Endothelial cell of umbilical vein (primary cell): ENCODE measurements at regions not wholly inside any gene's neighbourhood (a gene's known extent, or its start where the extent isn't known, plus 50 kb on each side); places are given as distances from the start of the nearest gene placed in this dataset.

ENCODE experiments used
- EZH2 ChIP-seq: IDR thresholded peaks from 2 replicates; pipeline ENCODE4 v1.6.1; 2012; ENCODE audit warnings: borderline replicate concordance, low read depth, mild to moderate bottlenecking, moderate library complexity, low read length, inconsistent platforms; ENCODE audit not compliant: severe bottlenecking
- MYC ChIP-seq: IDR thresholded peaks from one replicate; pipeline ENCODE4 v1.6.1; 2011; ENCODE audit warnings: mild to moderate bottlenecking, low read depth, low read length
- POLR2A ChIP-seq: IDR thresholded peaks from 2 replicates; pipeline ENCODE4 v1.6.1; 2012; ENCODE audit warnings: low read depth, mild to moderate bottlenecking, control low read depth, low read length
- POLR2AphosphoS5 ChIP-seq: IDR thresholded peaks from 2 replicates; pipeline ENCODE4 v1.6.1; 2012; ENCODE audit warnings: low read depth, mild to moderate bottlenecking, control low read depth, low read length, moderate library complexity; ENCODE audit not compliant: insufficient read depth
- TF ChIP-seq, protein P1 (sequence below), 2 donors: IDR thresholded peaks; 1 replicate in 1 of 2; 2 replicates in 1 of 2; pipeline ENCODE4 v1.5.1; 2011; ENCODE audit warnings: low read length in 2 of 2, mild to moderate bottlenecking in 2 of 2, moderate library complexity in 2 of 2, control low read depth in 1 of 2, inconsistent platforms in 1 of 2, low read depth in 1 of 2; ENCODE audit not compliant: insufficient read depth in 1 of 2; ENCODE audit errors: extremely low read depth in 1 of 2

GRCh38 chr20:60314727-60315126 is 356.5 kb downstream of the CDH26 start:
- TF ChIP-seq POLR2AphosphoS5 (no peak), EZH2 (no peak), POLR2A (no peak), MYC (no peak)
- TF ChIP-seq, protein P1, sequence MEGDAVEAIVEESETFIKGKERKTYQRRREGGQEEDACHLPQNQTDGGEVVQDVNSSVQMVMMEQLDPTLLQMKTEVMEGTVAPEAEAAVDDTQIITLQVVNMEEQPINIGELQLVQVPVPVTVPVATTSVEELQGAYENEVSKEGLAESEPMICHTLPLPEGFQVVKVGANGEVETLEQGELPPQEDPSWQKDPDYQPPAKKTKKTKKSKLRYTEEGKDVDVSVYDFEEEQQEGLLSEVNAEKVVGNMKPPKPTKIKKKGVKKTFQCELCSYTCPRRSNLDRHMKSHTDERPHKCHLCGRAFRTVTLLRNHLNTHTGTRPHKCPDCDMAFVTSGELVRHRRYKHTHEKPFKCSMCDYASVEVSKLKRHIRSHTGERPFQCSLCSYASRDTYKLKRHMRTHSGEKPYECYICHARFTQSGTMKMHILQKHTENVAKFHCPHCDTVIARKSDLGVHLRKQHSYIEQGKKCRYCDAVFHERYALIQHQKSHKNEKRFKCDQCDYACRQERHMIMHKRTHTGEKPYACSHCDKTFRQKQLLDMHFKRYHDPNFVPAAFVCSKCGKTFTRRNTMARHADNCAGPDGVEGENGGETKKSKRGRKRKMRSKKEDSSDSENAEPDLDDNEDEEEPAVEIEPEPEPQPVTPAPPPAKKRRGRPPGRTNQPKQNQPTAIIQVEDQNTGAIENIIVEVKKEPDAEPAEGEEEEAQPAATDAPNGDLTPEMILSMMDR (IDR thresholded peaks at IDR 0.05; ENCODE audit: extremely low read depth in 1 of 2, insufficient read depth in 1 of 2, low read depth in 1 of 2, low read length in 2 of 2) = no peak
